SIG-M5 (cell line): ENCODE measurements at regions not wholly inside any gene's neighbourhood (a gene's known extent, or its start where the extent isn't known, plus 50 kb on each side); places are given as distances from the start of the nearest gene placed in this dataset.

Experiments
- DNase-seq: peaks from one replicate; lab custom pipeline; 2025; lab: John Stamatoyannopoulos, UW

DNA sequence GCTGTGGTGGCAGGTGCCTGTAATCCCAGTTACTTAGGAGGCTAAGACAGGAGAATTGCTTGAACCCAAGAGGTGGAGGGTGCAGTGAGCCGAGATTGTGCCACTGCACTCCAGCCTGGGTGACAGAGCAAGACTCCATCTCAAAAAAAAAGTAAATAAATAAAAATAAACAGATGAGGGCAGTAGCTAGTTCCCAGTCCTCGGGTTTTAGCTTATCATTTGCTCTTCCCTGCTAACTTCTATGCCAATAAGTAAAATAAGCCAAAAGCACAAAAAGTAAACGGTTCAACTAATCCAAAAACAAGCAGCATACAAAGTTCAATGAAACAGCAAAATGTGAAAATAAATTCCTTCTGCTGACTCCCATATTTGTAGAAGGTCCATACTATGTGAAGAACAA lies 133.0 kb upstream of the TMCC3 start:
- no peak for DNase-seq

DNA sequence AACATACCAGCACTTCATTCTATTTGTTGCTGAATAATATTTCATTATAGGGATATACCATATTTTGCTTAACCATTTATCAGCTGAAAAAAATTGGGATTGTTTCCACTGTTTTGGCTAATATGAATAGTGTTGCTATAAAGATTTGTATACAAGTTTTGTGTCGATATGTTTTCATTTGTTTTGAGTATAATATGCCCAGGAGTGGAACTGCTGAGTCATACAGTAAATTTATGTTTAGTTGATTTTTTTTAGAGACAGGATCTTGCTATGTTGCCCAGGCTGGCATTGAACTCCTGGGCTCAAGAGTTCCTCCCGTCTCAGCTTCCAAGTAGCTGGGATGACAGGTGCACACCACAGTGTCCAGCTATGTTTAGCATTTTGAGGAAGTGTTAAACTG lies 131.5 kb upstream of the TMCC3 start:
- DNase-seq = no peak

DNA sequence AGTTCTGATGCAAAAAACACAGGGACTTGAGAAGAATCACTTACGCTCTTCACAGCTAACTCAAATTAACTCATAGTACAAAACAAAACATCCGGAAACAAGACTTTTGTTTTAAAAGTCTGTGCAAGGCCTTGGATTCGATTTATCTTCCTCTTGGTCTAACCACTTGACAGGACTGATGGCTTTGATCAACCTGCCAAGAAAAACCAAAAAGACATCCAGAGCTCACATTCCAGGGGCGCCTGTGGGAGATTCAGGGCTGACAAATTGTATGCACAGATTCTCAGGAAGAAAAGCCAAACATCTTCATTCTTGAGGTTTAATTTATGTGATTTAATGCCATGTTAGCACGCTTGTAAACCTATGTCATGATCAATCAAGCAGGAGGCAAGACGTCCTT lies 129.1 kb upstream of the TMCC3 start:
- DNase-seq = no peak

DNA sequence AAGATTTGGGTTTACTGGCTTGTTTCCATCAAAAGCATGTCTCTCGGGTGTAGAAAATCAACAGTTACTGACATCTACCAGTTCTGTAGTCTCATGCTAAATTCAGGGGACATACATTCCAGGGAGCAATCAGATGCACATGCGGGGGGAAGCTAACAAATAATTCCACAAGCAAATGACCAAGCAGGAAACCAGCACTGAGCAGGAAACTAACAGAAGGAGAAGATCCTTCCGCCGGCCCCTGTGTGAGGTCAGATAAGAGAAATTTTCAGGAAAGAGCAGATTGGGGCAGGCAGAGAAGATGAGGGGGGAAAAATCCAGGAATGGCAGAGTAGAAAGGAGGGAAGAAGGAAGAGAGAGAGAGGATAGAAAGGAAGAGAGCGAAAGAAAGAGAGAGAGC lies 127.6 kb upstream of the TMCC3 start:
- no peak for DNase-seq

DNA sequence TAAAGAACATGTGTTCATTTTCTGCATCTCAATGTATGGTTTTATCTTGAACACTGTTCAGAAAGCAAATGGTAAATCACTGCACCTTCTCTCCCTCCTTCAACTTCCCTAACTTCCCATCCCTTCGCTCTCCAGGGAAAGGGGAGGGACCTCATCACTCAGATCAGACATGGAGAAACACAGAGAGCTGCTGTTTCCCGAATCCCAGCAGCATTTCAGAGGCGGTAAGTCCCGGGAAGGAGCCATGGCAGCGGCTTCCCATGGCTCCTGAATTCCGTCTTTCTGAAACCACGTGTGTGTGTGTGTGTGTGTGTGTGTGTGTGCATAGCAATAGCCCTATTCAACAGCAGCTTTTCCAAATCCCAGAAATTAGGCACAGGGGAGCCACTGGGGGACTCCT lies 125.4 kb upstream of the TMCC3 start:
- DNase-seq = no peak

DNA sequence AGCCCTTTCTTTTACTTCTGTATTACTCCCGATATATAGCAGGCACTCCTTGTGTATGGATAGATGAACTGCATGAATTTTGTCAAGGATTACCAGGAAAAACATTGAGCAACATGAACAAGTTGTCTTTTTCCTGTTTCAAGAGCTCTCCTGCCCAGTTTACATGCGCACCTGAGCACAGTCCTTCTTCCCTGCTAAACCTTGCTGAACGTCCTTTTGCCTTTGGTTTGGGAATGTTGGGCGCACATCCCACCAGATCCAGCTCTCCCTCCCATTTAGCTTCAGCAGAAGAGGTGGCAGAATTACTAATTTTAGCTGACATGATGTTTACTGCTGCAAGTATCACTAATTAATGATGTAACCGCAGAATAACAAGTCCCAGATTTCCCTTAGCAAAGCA lies 121.4 kb upstream of the TMCC3 start:
- DNase-seq = no peak

DNA sequence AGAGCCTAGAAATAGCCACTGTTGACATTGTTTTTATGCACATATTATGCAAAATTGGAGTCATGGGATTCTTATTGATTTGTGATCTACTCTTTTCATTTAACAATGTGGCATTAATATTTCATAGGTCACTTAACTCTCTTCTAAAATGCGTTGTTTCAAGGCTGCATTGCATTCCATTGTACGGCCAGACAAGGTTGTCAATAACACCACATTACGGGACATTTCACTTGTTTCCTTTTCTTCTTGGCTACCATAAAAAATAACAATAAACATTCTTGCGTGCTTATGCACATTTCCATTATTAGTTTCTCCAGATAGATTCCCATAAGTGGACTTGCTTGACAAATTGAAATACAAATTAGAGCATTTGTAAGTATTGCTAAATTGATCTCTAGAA lies 120.8 kb upstream of the TMCC3 start:
- no peak for DNase-seq

DNA sequence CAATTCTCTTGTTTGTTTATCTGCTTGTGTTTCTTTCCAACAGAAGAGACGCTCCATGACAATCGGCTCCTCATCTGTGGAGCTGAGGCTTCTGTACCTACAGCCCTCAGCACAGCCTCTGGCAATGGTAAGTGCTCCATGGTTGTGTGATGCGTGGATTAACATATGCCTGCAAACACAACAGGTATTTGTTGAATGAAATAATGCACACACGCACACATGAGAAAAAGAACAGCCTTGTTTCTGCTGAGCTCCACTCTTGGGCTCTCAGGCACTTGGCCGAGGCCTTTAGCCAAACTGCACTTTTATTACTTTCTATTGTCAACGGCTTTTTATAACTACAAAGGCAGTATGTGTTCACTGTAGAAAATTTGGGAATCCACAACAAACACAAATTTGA lies 120.4 kb upstream of the TMCC3 start:
- no peak for DNase-seq

DNA sequence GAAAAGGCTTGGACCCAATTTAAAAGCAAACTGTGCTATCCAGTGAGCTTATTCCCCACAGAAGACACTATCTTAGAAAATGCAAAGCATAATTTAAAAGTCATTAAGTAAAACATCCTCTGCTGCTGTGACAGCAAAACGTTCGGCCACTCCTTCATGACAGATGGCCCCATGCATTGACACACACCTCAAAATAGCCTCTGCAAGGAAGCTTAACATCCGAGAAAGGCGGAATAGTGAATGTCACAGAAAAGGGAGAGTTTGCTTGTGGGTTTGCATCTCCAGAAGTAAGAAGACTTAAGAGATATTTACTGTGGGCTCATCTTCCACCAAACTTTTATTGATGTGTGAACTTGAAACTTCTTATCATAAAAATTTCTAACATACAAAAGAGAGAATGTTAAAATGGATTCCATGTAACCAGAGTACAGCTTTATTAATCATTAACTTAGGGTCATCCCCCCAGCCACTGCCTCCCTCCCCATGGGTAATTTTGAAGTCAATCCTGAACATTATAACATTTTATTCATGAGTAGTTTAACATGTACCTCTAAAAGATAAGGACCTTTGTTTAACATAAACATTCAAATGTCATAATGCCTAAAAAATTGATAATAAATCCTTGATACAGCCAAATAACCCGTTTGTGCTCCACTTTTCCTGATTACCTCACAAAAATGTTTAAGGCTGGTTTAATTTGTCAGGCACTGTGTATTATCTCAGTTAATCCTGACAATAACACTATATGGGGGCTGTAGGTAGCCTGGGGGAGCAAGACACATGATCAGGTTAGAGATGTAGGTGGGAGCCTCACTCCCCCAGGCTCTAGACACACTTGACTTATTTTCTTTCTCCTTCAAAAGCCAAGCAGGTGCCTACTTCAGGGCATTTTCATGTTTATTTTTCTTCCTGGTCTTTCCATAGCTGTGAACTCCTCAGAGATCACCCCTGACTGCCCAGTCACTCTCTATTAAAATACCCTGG lies 119.7 kb upstream of the TMCC3 start:
- no peak for DNase-seq

DNA sequence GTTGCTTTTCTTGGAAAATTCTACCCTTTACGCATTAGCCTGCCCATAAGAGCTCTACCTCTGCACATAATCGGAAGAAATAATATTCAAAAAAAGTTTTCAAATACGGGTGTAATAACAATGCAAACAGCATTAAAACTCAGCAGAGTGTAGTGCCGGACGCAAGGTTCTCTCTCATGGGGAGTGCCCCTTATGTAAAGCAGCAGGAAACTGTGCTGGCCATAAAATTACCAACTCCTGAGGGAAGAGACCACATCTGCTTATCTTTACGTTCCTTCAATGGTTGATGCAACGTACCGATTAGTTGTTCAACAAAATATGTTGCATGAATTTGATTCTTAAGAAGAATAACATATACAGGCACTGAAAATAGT lies 118.7 kb upstream of the TMCC3 start:
- no peak for DNase-seq

DNA sequence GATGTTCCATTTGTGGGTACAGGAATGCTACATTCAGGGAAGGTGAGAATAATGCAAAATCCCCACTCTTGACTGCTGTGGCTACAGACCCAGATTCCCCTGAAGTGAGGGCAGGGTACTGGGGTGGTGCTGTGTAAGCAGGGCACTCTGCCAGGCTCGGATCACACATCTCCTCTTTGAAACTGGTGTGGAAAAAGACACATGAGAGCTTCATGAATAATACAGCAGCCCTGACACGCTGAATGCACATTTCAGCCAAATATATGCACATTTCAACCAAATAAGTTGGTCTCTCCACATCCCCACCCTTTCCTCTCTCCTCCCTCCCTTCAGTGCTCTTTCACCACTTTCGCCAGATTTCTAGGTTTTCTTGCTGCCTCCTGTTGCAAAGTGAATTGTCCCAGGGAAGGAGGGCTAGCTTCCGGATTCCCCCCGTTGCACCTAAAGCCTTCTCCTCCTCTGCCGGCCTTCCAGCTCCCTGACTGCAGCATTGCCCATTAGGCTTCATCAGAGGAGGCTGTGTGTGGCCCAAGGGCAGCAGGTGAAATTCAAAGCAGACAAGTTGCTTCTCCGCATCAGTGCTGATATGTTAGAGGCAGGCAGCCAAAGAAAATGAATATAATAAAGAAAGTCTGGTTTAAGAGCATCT lies 118.2 kb upstream of the TMCC3 start:
- DNase-seq = no peak

DNA sequence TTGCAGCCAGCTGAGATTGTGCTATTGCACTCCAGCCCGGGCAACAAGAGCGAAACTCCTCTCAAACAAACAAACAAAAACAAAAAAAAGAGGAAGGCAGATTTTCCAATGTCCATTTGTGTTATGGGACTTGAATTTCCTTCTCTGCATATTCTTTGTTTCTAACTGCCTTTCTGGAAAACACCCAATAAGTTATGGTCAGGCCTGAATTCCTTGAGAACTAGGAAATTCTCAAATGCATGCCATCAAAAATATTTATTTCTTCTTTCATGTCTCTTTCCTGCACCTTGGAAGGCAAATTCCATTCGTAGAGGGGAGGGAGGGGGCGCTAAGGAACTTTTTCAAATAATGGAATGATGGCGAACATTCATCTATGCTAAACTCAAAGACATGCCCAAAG lies 117.6 kb upstream of the TMCC3 start:
- no peak for DNase-seq

DNA sequence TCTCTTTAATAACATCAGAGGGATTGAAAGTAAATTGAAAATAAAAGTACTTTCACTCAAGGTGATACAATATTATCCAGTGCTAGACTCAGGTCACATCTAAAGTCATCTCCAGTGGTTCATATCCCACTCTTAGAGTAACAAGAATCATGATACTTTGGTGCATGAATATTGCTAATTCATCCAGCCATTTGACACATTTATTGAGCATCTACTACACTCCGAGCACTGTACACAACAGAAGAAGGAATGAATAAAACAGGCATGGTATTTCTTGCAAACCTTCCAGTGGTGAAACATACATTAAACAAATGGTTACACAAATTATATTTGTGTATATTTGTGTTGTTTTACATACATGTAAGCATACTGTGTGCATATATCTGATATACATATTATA lies 116.0 kb upstream of the TMCC3 start:
- no peak for DNase-seq

DNA sequence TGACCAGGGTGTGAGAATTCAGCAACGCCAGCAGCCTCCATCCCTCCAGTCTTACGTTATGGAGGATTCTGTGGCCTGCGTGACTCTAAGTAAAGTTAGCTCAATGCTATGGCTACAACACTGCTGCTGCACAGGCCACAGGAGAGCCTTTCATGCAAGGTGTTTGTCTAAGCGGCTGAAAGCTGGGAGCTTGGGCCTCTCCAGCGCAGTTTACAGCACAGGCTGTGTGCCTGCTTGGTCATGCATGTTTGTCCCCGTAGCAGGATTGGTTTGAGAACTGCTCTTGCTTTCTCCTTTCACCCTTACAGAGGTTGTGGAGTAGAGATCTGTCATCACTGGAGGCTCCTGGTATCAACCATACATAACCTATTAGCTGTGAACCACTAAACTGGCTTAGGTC lies 113.1 kb upstream of the TMCC3 start:
- DNase-seq = no peak

DNA sequence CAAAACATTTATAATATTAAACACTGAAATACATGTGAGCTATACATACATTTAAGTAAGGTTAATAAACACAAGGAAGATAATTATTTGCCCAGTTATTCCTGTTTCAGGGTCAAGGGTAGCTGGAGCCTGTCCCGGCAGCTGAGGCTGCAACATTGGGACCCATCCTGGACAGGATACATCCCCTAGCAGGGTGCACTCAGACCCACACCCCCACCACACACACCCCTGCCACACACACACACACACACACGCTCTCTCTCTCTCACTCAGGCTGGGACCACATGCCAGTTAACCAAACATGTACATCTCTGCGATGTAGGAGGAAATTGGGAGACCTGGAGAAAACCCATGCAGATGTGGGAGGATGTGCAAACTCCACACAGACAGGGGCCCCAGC lies 112.6 kb upstream of the TMCC3 start:
- DNase-seq = no peak

DNA sequence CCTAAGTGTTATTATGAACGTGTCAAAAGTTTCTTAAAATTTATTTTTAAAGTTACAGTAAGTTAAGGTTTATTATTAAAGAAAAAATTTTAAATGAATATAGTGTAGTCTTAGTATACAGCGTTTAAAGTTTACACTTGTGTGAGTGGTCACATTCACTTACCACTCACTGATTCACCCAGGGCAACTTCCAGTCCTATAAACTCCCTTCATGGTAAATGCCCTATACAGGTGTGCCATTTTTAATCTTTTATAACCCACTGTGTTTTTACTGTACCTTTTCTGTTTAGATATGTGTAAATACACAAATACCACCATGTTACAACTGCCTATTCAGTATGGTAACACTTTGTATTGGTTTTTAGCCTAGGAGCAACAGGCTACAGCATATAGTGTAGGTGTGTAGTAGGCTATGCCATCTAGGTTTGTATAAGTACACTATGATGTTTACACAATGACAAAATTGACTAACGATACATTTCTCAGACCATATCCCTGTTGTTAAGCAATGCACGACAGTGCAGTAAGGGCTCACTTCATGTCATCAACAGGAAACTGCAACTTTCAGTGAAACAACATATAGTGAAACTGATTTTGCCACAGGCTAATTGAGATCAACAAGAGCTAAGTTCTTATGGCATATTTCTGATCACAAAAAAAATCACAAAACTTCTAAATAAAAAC lies 112.0 kb upstream of the TMCC3 start:
- DNase-seq = no peak

DNA sequence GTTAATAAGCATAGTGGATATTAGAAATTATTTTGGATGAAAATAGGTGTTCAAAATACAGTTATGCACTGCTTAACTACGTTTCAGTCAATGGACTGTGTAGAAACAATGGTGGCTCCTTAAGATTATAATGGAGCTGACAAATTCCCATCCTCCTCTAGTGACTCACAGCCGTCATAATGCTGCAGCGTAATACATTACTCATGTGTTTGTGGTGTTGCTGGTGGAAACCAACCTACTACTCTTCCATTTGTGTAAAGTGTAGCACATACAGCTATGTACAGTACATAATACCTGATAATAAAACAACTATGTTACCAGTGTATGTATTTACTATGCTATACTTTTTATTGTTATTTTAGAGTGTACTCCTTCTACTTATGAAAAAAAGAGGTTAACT lies 111.2 kb upstream of the TMCC3 start:
- DNase-seq = no peak

DNA sequence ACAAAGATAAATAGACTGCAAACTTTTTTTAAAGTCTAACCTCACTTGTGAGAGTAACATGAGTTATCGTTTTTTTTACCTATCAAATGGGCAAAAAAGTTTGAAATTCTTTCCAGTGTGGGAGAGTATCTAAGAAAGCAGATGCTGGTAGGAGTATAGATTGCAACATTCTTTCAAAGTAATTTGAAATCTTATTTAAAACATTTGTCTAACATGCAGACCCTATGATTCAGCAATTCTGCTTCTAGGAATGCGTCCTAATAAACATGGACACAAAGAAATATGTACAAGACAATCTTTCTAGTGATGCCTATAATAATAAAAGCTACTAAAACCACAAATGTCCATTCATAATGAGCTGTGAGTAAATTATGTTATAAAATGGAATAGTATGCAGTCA lies 110.4 kb upstream of the TMCC3 start:
- no peak for DNase-seq

DNA sequence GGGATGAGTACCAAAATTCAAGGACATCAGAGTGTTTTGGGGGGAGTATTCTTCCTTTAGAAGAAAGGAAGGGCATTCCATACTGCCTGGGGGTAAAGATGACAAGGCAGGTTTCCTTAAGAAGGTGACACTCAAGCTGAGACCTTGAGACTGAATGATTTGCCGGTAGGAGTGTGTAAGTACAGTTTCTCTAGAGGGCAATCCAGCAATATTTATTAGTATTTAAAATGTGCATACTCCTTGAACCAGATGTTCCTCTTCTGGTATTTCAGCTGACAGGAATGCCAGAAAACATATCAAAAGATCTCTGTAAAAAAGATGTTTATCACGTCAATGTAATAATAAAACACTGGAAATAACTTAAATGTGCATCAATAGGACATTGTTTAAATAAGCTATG lies 106.4 kb upstream of the TMCC3 start:
- no peak for DNase-seq

DNA sequence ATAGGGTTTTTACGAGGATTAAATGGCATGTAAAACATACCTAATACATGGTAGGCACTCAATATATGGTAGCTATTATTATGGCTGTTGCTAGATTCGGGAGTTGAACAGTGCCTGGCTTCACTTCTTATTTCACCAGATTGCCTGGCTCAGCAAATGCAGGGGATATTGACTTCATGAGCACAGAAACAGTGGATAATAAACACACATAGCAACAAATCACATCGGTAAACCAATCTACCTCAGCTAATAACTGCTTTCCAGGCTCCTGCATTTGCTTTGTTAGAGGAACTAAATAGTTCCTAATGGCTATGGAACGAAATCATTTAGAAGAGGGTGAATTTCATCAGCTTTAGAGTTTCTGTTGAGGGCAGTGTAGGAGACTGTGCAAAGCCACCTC lies 105.2 kb upstream of the TMCC3 start:
- no peak for DNase-seq

DNA sequence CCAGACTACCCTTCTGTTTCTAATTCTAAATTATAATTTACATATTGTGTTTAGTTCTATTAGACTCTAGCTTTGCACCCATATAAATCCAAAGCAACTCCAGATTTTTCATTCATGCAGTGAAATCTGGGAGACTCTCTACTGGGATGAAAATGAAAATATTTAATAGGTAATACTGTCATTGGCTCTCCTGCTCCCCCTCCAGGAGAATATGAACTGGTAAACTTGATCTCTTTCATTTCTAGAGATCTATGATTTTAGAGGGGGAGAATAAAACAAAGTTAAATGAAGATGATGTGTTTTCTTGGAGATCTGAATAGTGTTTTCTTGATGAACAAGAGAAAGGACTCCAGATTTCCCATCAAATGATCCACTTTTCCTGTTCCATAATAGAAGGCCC lies 104.3 kb upstream of the TMCC3 start:
- no peak for DNase-seq

DNA sequence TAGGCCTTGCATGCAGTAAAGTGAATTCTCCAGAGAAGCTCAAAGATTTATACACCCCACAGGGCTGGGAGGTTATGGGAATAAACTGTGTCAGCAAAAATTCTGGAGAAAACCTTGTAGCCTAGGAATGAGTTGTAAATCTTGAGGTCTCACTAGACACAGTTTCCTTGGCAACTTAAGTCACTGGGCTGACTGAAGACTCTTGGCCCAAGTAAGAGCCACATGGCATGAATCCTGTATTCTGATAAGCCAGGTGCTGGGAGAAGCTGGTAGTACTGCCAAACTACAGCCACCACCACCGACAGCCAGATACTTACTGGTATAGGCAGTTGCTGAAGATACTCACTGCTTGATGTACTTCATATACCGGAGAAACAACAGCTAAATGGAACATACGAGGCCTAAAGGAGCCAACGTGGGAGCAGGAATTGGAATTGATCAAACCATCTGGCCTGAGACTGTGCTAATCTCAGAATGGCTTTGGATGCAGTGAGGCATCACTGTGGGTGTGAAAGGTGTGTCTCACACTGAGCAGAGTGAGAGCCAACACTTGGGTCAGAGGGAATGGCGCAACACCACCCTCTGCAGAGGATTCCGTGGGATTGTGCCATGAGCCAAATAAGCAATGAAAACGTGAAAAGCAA lies 102.8 kb upstream of the TMCC3 start:
- DNase-seq = no peak

DNA sequence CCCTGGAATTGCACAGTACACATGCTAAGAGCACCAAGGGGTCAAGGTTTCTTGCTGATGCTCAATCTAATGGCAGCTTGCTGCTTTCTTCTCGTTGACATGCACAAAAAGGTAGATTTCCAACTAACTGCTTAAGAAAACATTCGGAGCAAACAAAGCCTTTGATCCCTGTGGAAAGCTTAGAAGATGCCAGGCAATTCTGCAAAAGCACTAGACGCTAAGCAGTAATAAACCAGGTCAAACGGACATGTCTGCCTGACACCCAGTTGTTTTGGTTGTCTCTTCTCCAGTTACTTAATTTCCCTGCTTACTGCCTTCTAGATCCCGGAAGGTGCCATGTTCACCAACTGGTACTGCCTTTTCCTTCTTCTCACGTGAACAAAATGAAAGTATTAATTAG lies 100.5 kb upstream of the TMCC3 start:
- DNase-seq = no peak
